ENCODE measurements at regions not wholly inside any gene's neighbourhood (a gene's known extent, or its start where the extent isn't known, plus 50 kb on each side); places are given as distances from the start of the nearest gene placed in this dataset.

GRCh38 chr9:70477146-70477745 lies 62.8 kb upstream of the KLF9 start:
- TF ChIP-seq POLR2A (IDR thresholded peaks at IDR 0.05; ENCODE audit: low read length) (no peak), GATA1 (IDR thresholded peaks at IDR 0.05; ENCODE audit: low read depth, low read length) (no peak)

Data from erythroblast (primary cell).